B cell (primary cell): ENCODE measurements at regions not wholly inside any gene's neighbourhood (a gene's known extent, or its start where the extent isn't known, plus 50 kb on each side); places are given as distances from the start of the nearest gene placed in this dataset.

Experiments
- ATAC-seq: fragments of 200-7000 bp; cut with Tn5 transposase; one replicate; pipeline ENCODE4 v1.10.0; 2021; ENCODE audit warnings: low read depth, mild to moderate bottlenecking, moderate number of reproducible peaks, moderate library complexity
- CTCF ChIA-PET: fragments of 350-600 bp; sonication (Branson Sonifier 250); formaldehyde crosslinking; loops from one replicate; lab custom pipeline; 2021; ENCODE audit warnings: antibody characterized with exemption, inconsistent platforms; lab: Charles Lee
- POLR2A ChIA-PET: fragments of 350-600 bp; sonication (Branson Sonifier 250); formaldehyde crosslinking; loops from one replicate; lab custom pipeline; 2021; ENCODE audit warnings: antibody characterized with exemption; lab: Charles Lee
- DNase-seq: peaks from one replicate; pipeline ENCODE4 v3.0.0; 2013
- H2AFZ ChIP-seq: 2 replicates; pipeline ENCODE4 v1.6.1; 2012; ENCODE audit warnings: mild to moderate bottlenecking, low read depth, low read length; ENCODE audit not compliant: insufficient read depth, poor library complexity, severe bottlenecking
- H3K27ac ChIP-seq, 2 donors: 1 replicate in 1 of 2; 2 replicates in 1 of 2; pipeline ENCODE4 v1.5.1; 2012 to 2013; ENCODE audit warnings: low read length in 2 of 2, mild to moderate bottlenecking in 2 of 2, moderate library complexity in 1 of 2
- H3K27me3 ChIP-seq, 4 experiments: fragments of 200-600 bp in 1 of 4; sonication (generic) in 1 of 4; replicated peaks in 1 of 4; 1 replicate in 2 of 4; 2 replicates in 2 of 4; pipeline versions ENCODE4 v1.6.1 to v1.7.0; 2013 to 2016; ENCODE audit warnings: low read length in 3 of 4, mild to moderate bottlenecking in 2 of 4, mixed read lengths in 1 of 4, moderate library complexity in 1 of 4; ENCODE audit not compliant: insufficient read depth in 4 of 4, control insufficient read depth in 3 of 4; ENCODE audit errors: control extremely low read depth in 1 of 4
- H3K36me3 ChIP-seq, 2 experiments: replicated peaks in 1 of 2; 1 replicate in 1 of 2; 2 replicates in 1 of 2; pipeline versions ENCODE4 v1.6.1 to v1.7.1; 2013; ENCODE audit warnings: low read length in 1 of 2; ENCODE audit not compliant: insufficient read depth in 2 of 2, control insufficient read depth in 1 of 2; ENCODE audit errors: control extremely low read depth in 1 of 2, extremely low read depth in 1 of 2
- H3K4me1 ChIP-seq, 2 donors: fragments of 200-600 bp in 1 of 2; sonication (generic) in 1 of 2; 1 replicate in 1 of 2; 2 replicates in 1 of 2; pipeline versions ENCODE4 v1.5.1 to v1.6.1; 2013 to 2017; ENCODE audit warnings: low read length in 2 of 2; ENCODE audit not compliant: control insufficient read depth in 2 of 2, insufficient read depth in 2 of 2
- H3K4me2 ChIP-seq: replicated peaks from 2 replicates; pipeline ENCODE3; 2012; ENCODE audit warnings: mild to moderate bottlenecking, low read depth, low read length; ENCODE audit not compliant: poor library complexity, severe bottlenecking
- H3K4me3 ChIP-seq, 5 experiments: fragments of 200-600 bp in 1 of 5; sonication (generic) in 1 of 5; 1 replicate in 3 of 5; 2 replicates in 2 of 5; pipeline versions ENCODE4 v1.5.1 to v1.7.0; 2011 to 2016; ENCODE audit warnings: low read length in 4 of 5, mild to moderate bottlenecking in 4 of 5, low read depth in 2 of 5, control low read depth in 1 of 5, moderate library complexity in 1 of 5; ENCODE audit not compliant: insufficient read depth in 1 of 5; ENCODE audit errors: control extremely low read depth in 1 of 5, extremely low read depth in 1 of 5
- H3K79me2 ChIP-seq: fragments of 200-600 bp; sonication (generic); one replicate; pipeline ENCODE4 v1.6.0; 2016; ENCODE audit warnings: low read length; ENCODE audit not compliant: control insufficient read depth, insufficient read depth
- H3K9ac ChIP-seq: fragments of 200-600 bp; sonication (generic); 2 replicates; pipeline ENCODE4 v1.6.1; 2017; ENCODE audit warnings: mild to moderate bottlenecking, low read length, moderate library complexity
- H3K9me3 ChIP-seq, 3 donors: one replicate each; pipeline versions ENCODE4 v1.6.1 to v1.7.1; 2013; ENCODE audit warnings: low read length in 2 of 3; ENCODE audit not compliant: control insufficient read depth in 2 of 3, insufficient read depth in 1 of 3; ENCODE audit errors: control extremely low read depth in 1 of 3
- H4K20me1 ChIP-seq: 2 replicates; pipeline ENCODE4 v1.6.0; 2012; ENCODE audit warnings: mild to moderate bottlenecking, low read length; ENCODE audit not compliant: insufficient read depth, control insufficient read depth, poor library complexity, severe bottlenecking
- H3K27ac Mint-ChIP-seq: one replicate; pipeline ENCODE4 v1.8.0; 2021; ENCODE audit warnings: mixed read lengths
- H3K27me3 Mint-ChIP-seq: one replicate; pipeline ENCODE4 v1.8.0; 2021; ENCODE audit warnings: mixed read lengths
- H3K4me1 Mint-ChIP-seq: one replicate; pipeline ENCODE4 v1.8.0; 2021; ENCODE audit warnings: mixed read lengths
- H3K4me3 Mint-ChIP-seq: one replicate; pipeline ENCODE4 v1.8.0; 2021; ENCODE audit warnings: mixed read lengths
- H3K9me3 Mint-ChIP-seq: one replicate; pipeline ENCODE4 v1.8.0; 2022; ENCODE audit warnings: mixed read lengths; ENCODE audit not compliant: insufficient read depth
- CTCF ChIP-seq: fragments of 200-600 bp; IDR thresholded peaks from one replicate; pipeline ENCODE4 v1.8.0; 2022; ENCODE audit warnings: antibody characterized with exemption, mild to moderate bottlenecking
- EZH2 ChIP-seq: IDR thresholded peaks from 2 replicates; pipeline ENCODE4 v1.6.1; 2012; ENCODE audit warnings: borderline replicate concordance, low read depth, mild to moderate bottlenecking, moderate library complexity, low read length; ENCODE audit not compliant: insufficient read depth, poor library complexity, severe bottlenecking
- WGBS: methylation state at CpG from one replicate; pipeline ENCODE4 v1.1.5; 2013; ENCODE audit warnings: missing lambda C conversion rate; ENCODE audit not compliant: insufficient coverage; 5-methylcytosine and 5-hydroxymethylcytosine counted together
- intact Hi-C: fragments of 100-400 bp; cut with micrococcal nuclease; formaldehyde crosslinking; loops from one replicate; pipeline ENCODE4 v1.10.0; 2022

GRCh38 chr2:234848578-234848977 lies 103.2 kb upstream of the SH3BP4 start:
- H4K20me1 ChIP-seq: no peaks in the 10 kb centered on the region
- H3K4me2 ChIP-seq: no peak overlapping the region
- DNase-seq (no peak), ATAC-seq (no peak)
- H2AFZ ChIP-seq: no peak overlapping the region
- H3K4me3 ChIP-seq: no peak overlapping the region
- intact Hi-C loops: no loop called here
- no peaks in the 10 kb centered on the region for H3K9me3 ChIP-seq
- H3K27ac ChIP-seq: no peak overlapping the region
- ChIA-PET POLR2A (no interaction called here), CTCF (no interaction called here)
- Mint-ChIP-seq H3K4me3 (no peak overlapping the region), H3K27me3 (peaks cover 34% of the 10 kb centered on the region), H3K9me3 (no peaks in the 10 kb centered on the region), H3K4me1 (peaks cover 2% of the 10 kb centered on the region), H3K27ac (no peak overlapping the region)
- no peaks in the 10 kb centered on the region for H3K36me3 ChIP-seq
- no peaks in the 10 kb centered on the region for H3K79me2 ChIP-seq
- no peaks in the 10 kb centered on the region for H3K4me1 ChIP-seq
- TF ChIP-seq CTCF (no peak), EZH2 (no peak)
- no peaks in the 10 kb centered on the region for H3K27me3 ChIP-seq
- H3K9ac ChIP-seq: no peak overlapping the region

- Mint-ChIP-seq H3K9me3 (no peaks in the 10 kb centered on the region), H3K4me3 (no peak overlapping the region), H3K4me1 (peaks cover 2% of the 10 kb centered on the region), H3K27me3 (peaks cover 34% of the 10 kb centered on the region), H3K27ac (no peak overlapping the region)
- H3K4me3 ChIP-seq: no peak overlapping the region
- no peak overlapping the region for H2AFZ ChIP-seq
- no peak overlapping the region for H3K27ac ChIP-seq
- H3K4me2 ChIP-seq: no peak overlapping the region
- no peaks in the 10 kb centered on the region for H4K20me1 ChIP-seq
- ChIA-PET CTCF (no interaction called here), POLR2A (no interaction called here)
- H3K36me3 ChIP-seq: no peaks in the 10 kb centered on the region
- H3K27me3 ChIP-seq: no peaks in the 10 kb centered on the region
- H3K9ac ChIP-seq: no peak overlapping the region
- H3K79me2 ChIP-seq: no peaks in the 10 kb centered on the region
- intact Hi-C loops: no loop called here
- H3K4me1 ChIP-seq: no peaks in the 10 kb centered on the region
- ATAC-seq (no peak), DNase-seq (no peak)
- no peaks in the 10 kb centered on the region for H3K9me3 ChIP-seq
- 98% methylated on average over 6 of the region's 6 CpGs for WGBS
- no peak for TF ChIP-seq EZH2
- TF ChIP-seq CTCF: no peak
Observed at GRCh38 chr2:234847639-234848038, 104.2 kb upstream of the SH3BP4 start.
